ENCODE measurements at regions not wholly inside any gene's neighbourhood (a gene's known extent, or its start where the extent isn't known, plus 50 kb on each side); places are given as distances from the start of the nearest gene placed in this dataset.

- Histone ChIP-seq H3K9me3 (no peaks in the 10 kb centered on the region), H3K9ac (ENCODE audit: low read depth in 2 of 2, low read length in 2 of 2) (no peak overlapping the region), H3K4me3 (no peak overlapping the region), H3K4me1 (no peaks in the 10 kb centered on the region), H3K27me3 (no peaks in the 10 kb centered on the region), H3K36me3 (no peaks in the 10 kb centered on the region), H3K27ac (no peak overlapping the region)
- intact Hi-C loops (cut with DNase I): no loop called here
- no peak for TF ChIP-seq CTCF (IDR thresholded peaks at IDR 0.05)
- DNase-seq: no peak
Measured at GRCh38 chr5:110956913-110957813, 114.3 kb upstream of the TSLP start.

GRCh38 chr5:110957934-110958333 is 113.6 kb upstream of the TSLP start:
- no peak for TF ChIP-seq CTCF (IDR thresholded peaks at IDR 0.05)
- no peak for DNase-seq
- Histone ChIP-seq H3K27ac (no peak overlapping the region), H3K27me3 (no peaks in the 10 kb centered on the region), H3K9ac (ENCODE audit: low read depth in 2 of 2, low read length in 2 of 2) (no peak overlapping the region), H3K9me3 (no peaks in the 10 kb centered on the region), H3K4me3 (no peak overlapping the region), H3K36me3 (no peaks in the 10 kb centered on the region), H3K4me1 (no peaks in the 10 kb centered on the region)
- intact Hi-C loops (cut with DNase I): no loop called here

GRCh38 chr5:110963495-110963894 is 108.0 kb upstream of the TSLP start:
- no peak for DNase-seq
- no peak overlapping the region for H3K4me3 ChIP-seq
- no peaks in the 10 kb centered on the region for H3K9me3 ChIP-seq
- H3K9ac ChIP-seq (ENCODE audit: low read depth in 2 of 2, low read length in 2 of 2): no peak overlapping the region
- no peaks in the 10 kb centered on the region for H3K36me3 ChIP-seq
- TF ChIP-seq CTCF (IDR thresholded peaks at IDR 0.05): no peak
- no peak overlapping the region for H3K27ac ChIP-seq
- intact Hi-C loops (cut with DNase I): no loop called here
- H3K27me3 ChIP-seq: no peaks in the 10 kb centered on the region
- no peaks in the 10 kb centered on the region for H3K4me1 ChIP-seq

- no peak overlapping the region for H3K4me3 ChIP-seq
- no peak for DNase-seq
- TF ChIP-seq CTCF (IDR thresholded peaks at IDR 0.05): no peak
- intact Hi-C loops (cut with DNase I): no loop called here
- no peaks in the 10 kb centered on the region for H3K27me3 ChIP-seq
- no peaks in the 10 kb centered on the region for H3K9me3 ChIP-seq
- H3K36me3 ChIP-seq: no peaks in the 10 kb centered on the region
- H3K9ac ChIP-seq (ENCODE audit: low read depth in 2 of 2, low read length in 2 of 2): no peak overlapping the region
- H3K27ac ChIP-seq: no peak overlapping the region
- no peaks in the 10 kb centered on the region for H3K4me1 ChIP-seq
Measured at GRCh38 chr5:110965773-110966581, 105.5 kb upstream of the TSLP start.

- DNase-seq: no peak
- no peak overlapping the region for H3K27ac ChIP-seq
- H3K4me3 ChIP-seq: no peak overlapping the region
- TF ChIP-seq CTCF (IDR thresholded peaks at IDR 0.05): no peak
- H3K36me3 ChIP-seq: no peaks in the 10 kb centered on the region
- H3K27me3 ChIP-seq: no peaks in the 10 kb centered on the region
- H3K9ac ChIP-seq (ENCODE audit: low read depth in 2 of 2, low read length in 2 of 2): no peak overlapping the region
- intact Hi-C loops (cut with DNase I): no loop called here
- no peaks in the 10 kb centered on the region for H3K9me3 ChIP-seq
- no peaks in the 10 kb centered on the region for H3K4me1 ChIP-seq
Measured at GRCh38 chr5:110968246-110969005, 103.1 kb upstream of the TSLP start.

All from colonic mucosa (tissue), 4 donors.